ENCODE measurements at regions not wholly inside any gene's neighbourhood (a gene's known extent, or its start where the extent isn't known, plus 50 kb on each side); places are given as distances from the start of the nearest gene placed in this dataset.

- no peak for TF ChIP-seq CTCF (IDR thresholded peaks at IDR 0.05)
- TF ChIP-seq POLR2A (IDR thresholded peaks at IDR 0.05): no peak
These were observed 223.1 kb upstream of the LEF1 start for GRCh38 chr4:108391701-108392455.

Measured in testis (tissue), 2 donors.